Chondrocyte (in vitro differentiated cells): ENCODE measurements at regions not wholly inside any gene's neighbourhood (a gene's known extent, or its start where the extent isn't known, plus 50 kb on each side); places are given as distances from the start of the nearest gene placed in this dataset.

ENCODE experiments used
- DNase-seq: peaks from one replicate; pipeline ENCODE4 v3.0.0; 2021; ENCODE audit warnings: mixed read lengths, low spot score
- H3K27ac Mint-ChIP-seq: one replicate; pipeline ENCODE4 v1.8.0; 2021; ENCODE audit warnings: mild to moderate bottlenecking, moderate library complexity, mixed read lengths; ENCODE audit not compliant: unreplicated experiment
- H3K27me3 Mint-ChIP-seq: 2 replicates; pipeline ENCODE4 v1.8.0; 2021; ENCODE audit warnings: low read depth, mixed read lengths
- H3K36me3 Mint-ChIP-seq: 2 replicates; pipeline ENCODE4 v1.8.0; 2021; ENCODE audit warnings: low read depth, mixed read lengths
- H3K4me1 Mint-ChIP-seq: 2 replicates; pipeline ENCODE4 v1.8.0; 2021; ENCODE audit warnings: low read depth, mild to moderate bottlenecking, mixed read lengths
- H3K4me3 Mint-ChIP-seq: one replicate; pipeline ENCODE4 v1.8.0; 2021; ENCODE audit warnings: mild to moderate bottlenecking, moderate library complexity, mixed read lengths; ENCODE audit not compliant: unreplicated experiment
- H3K9me3 Mint-ChIP-seq: 2 replicates; pipeline ENCODE4 v1.8.0; 2021; ENCODE audit warnings: low read depth, mixed read lengths
- CTCF ChIP-seq: fragments of 200-600 bp; sonication (generic); IDR thresholded peaks from 2 replicates; pipeline ENCODE4 v1.5.0; 2021; ENCODE audit warnings: antibody characterized with exemption, mild to moderate bottlenecking, moderate library complexity

GRCh38 chr11:81705283-81705682 is 1028.4 kb downstream of the FAM181B start:
- peaks cover 21% of the 10 kb centered on the region for H3K9me3 Mint-ChIP-seq
- H3K27ac Mint-ChIP-seq, result no peak overlapping the region

GRCh38 chr11:81700076-81700475 is 1033.6 kb downstream of the FAM181B start:
- H3K36me3 Mint-ChIP-seq, result peaks cover 2% of the 10 kb centered on the region
- TF ChIP-seq CTCF, result no peak
- no peaks in the 10 kb centered on the region for H3K27me3 Mint-ChIP-seq
- no peak for DNase-seq
- no peak overlapping the region for H3K27ac Mint-ChIP-seq
- no peaks in the 10 kb centered on the region for H3K4me1 Mint-ChIP-seq
- H3K4me3 Mint-ChIP-seq, result no peak overlapping the region
- peaks cover 51% of the 10 kb centered on the region for H3K9me3 Mint-ChIP-seq

More at GRCh38 chr11:81705283-81705682, 1028.4 kb downstream of the FAM181B start:
- DNase-seq, result no peak
- Mint-ChIP-seq H3K4me3 (no peak overlapping the region), H3K36me3 (no peaks in the 10 kb centered on the region), H3K4me1 (no peaks in the 10 kb centered on the region), H3K27me3 (no peaks in the 10 kb centered on the region)
- no peak for TF ChIP-seq CTCF

GRCh38 chr11:81687057-81687456 is 1046.6 kb downstream of the FAM181B start:
- Mint-ChIP-seq H3K27ac (no peak overlapping the region), H3K36me3 (no peaks in the 10 kb centered on the region)

GRCh38 chr11:81674211-81674610 is 1059.5 kb downstream of the FAM181B start:
- no peaks in the 10 kb centered on the region for H3K27me3 Mint-ChIP-seq
- H3K9me3 Mint-ChIP-seq, result peaks cover 19% of the 10 kb centered on the region
- no peaks in the 10 kb centered on the region for H3K4me1 Mint-ChIP-seq
- DNase-seq, result no peak
- no peak overlapping the region for H3K27ac Mint-ChIP-seq
- no peaks in the 10 kb centered on the region for H3K36me3 Mint-ChIP-seq
- H3K4me3 Mint-ChIP-seq, result no peak overlapping the region
- TF ChIP-seq CTCF, result no peak

More at GRCh38 chr11:81687057-81687456, 1046.6 kb downstream of the FAM181B start:
- H3K27me3 Mint-ChIP-seq, result no peaks in the 10 kb centered on the region
- no peaks in the 10 kb centered on the region for H3K9me3 Mint-ChIP-seq
- no peak for TF ChIP-seq CTCF
- no peak overlapping the region for H3K4me3 Mint-ChIP-seq
- DNase-seq, result no peak
- H3K4me1 Mint-ChIP-seq, result no peaks in the 10 kb centered on the region

- DNase-seq, result no peak
- Mint-ChIP-seq H3K4me1 (no peaks in the 10 kb centered on the region), H3K36me3 (no peaks in the 10 kb centered on the region), H3K27me3 (no peaks in the 10 kb centered on the region), H3K27ac (no peak overlapping the region), H3K9me3 (peaks cover 13% of the 10 kb centered on the region), H3K4me3 (no peak overlapping the region)
- TF ChIP-seq CTCF, result no peak
These were observed 1060.7 kb downstream of the FAM181B start for GRCh38 chr11:81673001-81673400.
